DMS79 (cell line): ENCODE measurements at regions not wholly inside any gene's neighbourhood (a gene's known extent, or its start where the extent isn't known, plus 50 kb on each side); places are given as distances from the start of the nearest gene placed in this dataset.
"Not testable (repeated sequence)": the region's sequence is repeated elsewhere in the genome, so short reads cannot be mapped to it uniquely, and the experiment has no call there.

Experiments used
- DNase-seq: peaks from one replicate; lab custom pipeline; 2025; lab: John Stamatoyannopoulos, UW

DNA sequence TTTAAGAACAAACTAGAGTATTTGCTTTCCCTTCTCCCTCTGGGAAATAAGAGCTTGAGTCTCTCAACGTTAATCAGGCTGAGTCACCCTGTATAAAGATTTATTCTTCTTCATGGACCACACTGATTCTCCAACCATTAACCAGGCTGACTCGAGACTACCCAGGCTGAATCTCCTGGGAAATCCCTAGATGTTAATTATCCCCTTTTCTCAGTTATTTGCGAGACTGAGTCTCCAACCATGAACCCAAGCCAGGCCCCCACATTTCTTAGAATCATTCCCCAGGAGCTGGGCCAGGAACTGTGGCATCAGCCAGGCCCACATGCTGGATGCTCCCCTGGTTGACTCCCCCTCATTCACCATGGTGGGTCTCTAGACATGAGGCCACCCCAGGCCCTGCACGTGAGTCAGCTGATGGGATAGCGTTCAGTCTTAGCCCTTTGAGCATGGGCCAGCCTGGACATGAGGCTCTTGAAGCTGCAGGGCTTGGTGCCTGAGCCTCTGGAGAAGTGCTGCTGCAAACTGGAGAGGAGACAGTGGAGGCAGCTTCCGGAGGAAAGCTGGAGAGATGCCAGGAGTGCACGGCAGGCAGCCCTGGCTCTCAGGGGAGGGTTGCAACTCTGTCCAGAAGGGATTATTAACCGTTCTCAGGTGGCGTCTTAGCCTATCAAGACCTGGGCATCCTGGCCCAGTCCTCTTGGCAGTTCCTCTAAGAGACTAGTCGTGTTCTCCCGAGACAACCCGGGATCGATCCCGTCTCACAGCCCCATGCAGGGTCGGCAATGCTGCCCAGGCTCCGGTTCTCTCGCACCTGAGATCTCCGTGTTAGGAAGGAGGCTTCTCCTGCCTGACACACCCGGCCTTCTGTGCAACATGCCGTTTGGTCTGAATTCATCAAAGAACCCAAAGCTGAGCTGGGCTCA is 296.6 kb downstream of the ADGRD1 start:
- peak; percentile 15 for DNase-seq

GRCh38 chr12:131250951-131251315 is 297.2 kb downstream of the ADGRD1 start:
- DNase-seq = no peak

- DNase-seq = no peak
Observed at GRCh38 chr12:131251336-131252101, 297.8 kb downstream of the ADGRD1 start.

DNA sequence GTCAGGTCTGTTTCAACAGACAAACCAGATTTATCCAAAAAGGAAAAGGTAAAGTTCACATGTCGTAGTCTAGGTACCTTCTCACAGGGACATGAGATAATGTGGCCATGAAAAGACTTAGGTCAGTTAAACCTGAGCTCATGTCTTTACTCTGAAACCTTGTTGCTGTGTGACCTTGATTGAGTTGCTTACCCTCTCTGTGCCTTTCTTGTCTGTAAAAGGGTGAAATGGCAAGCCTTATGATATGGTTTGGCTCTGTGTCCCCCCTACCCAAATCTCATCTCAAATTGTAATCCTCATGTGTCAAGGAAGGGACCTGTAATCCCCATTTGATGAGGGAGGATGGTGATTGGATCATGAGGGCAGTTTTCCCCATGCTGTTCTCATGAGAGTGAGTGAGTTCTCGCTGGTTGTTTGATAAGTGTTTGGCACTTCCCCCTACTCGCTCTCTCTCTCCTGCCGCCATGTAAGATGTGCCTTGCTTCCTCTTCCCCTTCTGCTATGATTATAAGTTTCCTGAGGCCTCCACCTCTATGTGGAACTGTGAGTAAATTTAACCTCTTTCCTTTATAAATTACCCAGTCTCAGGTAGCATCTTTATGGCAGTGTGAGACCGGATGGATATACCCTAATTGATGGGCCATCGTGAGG is 299.8 kb downstream of the ADGRD1 start:
- DNase-seq = no peak

DNA sequence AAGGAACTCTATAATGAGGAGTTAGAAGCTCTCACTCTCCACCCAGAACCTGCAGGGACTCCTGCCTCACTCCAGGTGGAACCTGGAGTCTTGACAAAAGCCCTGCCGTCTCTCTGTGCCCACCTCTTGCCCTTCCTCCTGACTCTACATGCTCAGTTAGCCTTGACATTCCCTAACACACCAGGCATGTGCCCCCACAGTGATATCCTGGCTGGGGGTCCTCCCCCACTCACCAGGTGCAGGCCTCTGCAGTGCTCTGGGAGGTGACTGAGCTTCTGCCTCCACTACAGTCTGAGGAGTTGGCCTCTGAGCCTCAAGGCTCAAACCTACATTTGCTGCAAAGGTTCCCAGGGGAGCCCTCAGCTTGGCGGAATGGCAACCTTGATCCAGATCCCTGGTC is 300.7 kb downstream of the ADGRD1 start:
- no peak for DNase-seq

DNA sequence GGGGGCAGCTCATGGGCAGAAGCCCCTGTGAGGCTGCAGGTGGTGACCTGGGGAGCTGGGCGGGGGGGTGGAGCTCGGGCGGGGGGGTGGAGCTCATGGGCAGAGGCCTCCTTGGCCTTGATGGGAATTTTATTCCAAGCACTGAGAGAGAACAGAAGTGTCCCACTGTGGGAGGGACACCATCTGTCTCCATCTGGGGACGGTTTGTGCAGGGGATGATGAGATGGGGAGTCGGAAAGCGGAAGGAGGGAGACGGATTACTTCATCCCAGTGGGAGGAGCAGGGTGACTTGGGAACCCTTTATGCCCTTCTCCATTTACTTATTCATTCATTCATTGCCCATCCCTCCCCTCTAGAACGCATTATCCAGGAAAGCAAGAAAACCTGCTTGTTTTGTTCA is 304.7 kb downstream of the ADGRD1 start:
- no peak for DNase-seq

GRCh38 chr12:131260251-131260905 is 306.7 kb downstream of the ADGRD1 start:
- DNase-seq = no peak

GRCh38 chr12:131260954-131261353 is 307.2 kb downstream of the ADGRD1 start:
- DNase-seq = no peak

GRCh38 chr12:131261906-131262305 is 308.2 kb downstream of the ADGRD1 start:
- no peak for DNase-seq

DNA sequence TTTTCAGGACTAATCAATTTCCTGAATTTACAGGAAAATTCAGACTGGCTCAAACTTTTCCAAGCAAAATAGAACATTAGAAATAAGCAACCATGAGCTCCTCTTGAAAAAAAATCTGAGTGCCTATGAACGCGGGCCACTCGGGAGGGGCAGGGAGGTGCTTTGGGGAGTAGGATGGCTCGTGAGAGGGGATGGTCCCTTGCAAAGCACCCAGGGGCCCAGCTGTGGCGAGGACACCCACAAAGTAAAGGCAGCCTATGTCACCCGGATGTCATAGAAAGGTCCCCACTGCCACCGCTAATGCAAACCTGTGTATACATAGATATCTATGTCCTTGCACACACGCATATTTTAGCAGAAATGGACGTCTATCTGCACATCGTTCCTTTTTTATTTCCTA is 309.9 kb downstream of the ADGRD1 start:
- no peak for DNase-seq

- peak; percentile 3 for DNase-seq
Observed at GRCh38 chr12:131264635-131265034, 310.9 kb downstream of the ADGRD1 start.

DNA sequence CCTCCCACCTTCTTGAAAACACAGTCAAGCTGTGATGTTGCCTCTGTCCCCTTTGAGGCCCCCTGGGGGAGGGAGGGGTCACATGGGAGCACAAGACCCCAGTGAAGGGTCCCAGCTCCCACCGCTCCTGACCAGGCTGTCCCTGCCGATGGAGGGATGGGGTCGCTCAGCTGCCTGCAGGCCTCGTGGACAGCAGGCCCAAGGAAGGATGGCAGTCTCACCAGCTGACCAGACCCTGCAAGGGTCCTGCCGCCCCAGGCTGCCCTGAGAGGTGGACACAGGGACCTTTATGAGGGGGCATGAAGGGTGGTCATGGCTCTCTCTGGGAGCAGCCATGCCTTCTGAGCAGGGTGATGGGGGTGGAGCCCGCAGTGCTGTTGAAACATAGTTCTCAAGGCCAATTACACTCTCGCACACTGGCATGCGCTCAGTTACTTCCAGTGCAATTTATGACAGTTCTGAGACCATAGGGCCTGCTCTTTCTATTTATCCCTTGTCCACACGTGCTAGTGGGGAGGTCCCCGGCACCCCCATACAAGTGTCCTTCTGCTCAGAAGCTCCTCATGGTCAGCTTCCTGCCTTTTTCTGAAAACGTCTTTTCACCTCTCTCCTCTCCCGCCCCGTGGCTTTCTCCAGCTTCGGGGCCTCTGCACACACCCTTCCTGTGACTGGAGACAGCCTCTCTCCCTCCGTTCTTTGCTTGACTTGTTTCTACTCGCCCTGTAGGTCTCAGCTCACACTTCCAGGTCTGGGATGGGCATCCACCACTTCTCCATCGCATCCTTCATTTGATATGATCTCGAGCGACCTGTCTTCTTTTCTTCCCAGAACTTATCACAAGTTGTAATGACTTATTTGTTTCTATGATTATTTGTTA is 313.1 kb downstream of the ADGRD1 start:
- DNase-seq = no peak

DNA sequence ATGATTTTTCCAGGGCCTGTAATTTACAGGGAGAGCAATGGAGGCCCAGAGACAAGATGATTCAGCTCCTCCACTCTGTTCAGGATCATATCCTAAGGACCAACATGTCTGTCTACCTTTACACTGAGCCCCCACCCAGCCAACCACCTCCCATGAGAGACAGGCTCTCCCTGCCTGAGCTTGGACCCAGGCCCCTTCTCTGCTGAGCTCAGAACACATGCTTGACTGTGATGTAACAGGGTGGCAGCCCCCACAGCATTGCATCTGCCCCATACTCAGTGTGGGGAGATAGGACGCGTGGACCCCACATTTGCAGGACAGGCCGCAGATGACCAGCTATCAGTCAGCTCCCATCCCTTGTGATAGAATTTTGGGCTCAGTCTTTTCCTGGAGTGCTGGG is 313.9 kb downstream of the ADGRD1 start:
- no peak for DNase-seq

GRCh38 chr12:131268123-131268522 is 314.4 kb downstream of the ADGRD1 start:
- DNase-seq = peak; percentile 31

DNA sequence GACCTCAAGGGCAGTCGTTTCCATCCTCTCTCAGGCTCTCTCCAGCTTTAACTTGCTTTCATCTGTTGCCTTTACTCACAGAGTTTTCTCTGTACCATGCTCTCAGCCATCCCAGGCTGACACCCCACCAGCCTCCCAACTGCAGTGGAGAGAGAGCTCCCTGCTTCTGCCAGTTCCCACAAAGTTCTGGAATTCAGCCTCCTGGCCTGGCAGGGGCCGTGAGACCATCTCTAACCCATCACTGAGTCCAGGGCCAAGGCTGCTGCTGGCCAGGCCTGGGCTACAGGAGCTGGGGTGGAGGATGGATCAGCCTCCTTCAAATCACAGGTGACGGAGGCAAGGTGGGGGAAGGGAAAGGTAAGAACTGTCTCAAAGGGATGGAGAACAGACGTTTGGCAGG is 314.9 kb downstream of the ADGRD1 start:
- DNase-seq = not testable (repeated sequence)

DNA sequence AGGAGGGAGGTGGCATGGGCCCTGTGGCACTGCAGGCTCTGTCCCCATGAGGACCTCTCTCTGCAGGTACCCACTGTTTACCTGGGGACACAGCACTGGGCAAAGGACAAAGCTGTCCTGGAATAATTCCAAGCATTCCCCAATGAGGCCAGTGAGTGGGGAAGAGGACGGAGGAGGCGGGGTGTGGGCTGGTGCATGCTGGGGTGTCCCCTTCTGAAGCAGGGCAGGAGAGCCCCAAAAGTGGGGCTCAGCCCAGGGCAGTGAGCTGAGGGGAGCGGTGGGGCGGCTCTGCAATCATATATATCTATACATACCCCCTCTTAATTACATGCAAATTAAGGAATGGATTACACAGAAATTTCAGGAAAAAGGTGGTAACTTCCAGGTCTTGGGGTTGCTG is 315.8 kb downstream of the ADGRD1 start:
- DNase-seq = no peak

GRCh38 chr12:131269977-131270376 is 316.3 kb downstream of the ADGRD1 start:
- not testable (repeated sequence) for DNase-seq

DNA sequence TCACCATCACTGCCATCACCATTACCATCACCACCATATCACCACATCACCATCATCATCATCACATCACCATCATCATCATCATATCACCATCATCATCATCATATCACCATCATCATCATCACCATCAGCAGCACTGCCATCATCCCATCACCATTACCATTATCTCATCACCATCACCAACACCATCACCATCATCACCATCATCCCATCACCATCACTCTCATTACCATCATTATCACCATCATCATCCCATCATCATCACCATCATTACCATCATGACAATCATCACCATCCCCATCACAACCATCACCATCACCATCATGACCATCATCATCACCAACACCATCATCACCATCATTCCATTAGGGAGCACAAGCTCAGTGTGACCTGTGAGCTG is 318.0 kb downstream of the ADGRD1 start:
- no peak for DNase-seq

DNA sequence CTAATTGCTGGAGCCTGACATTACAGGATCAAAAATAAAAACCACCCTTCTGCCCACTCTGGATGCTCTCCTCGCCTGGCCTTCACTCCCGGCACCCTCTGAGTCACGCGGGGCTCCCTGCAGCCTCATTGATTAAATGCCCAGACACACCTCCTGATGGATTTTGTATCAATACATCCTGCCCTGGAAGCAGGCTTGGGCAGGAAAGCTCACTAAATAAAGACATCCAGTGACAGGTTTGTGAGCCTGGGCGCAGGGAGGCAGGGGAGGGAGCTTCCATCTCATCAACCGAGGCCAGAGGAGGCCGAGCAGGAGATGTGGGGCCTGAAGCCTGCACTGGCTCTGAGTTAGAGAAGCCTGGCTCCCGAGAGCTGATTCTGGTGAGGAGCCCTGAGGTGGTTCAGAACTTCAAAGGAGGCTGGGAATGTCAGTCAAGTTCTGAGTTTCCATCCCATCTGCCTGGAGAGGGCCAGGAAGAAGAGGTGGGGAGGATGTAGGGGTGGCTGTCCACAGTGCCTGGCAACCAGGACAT is 318.6 kb downstream of the ADGRD1 start:
- DNase-seq = not testable (repeated sequence)

GRCh38 chr12:131273291-131273845 is 319.7 kb downstream of the ADGRD1 start:
- DNase-seq = no peak

DNA sequence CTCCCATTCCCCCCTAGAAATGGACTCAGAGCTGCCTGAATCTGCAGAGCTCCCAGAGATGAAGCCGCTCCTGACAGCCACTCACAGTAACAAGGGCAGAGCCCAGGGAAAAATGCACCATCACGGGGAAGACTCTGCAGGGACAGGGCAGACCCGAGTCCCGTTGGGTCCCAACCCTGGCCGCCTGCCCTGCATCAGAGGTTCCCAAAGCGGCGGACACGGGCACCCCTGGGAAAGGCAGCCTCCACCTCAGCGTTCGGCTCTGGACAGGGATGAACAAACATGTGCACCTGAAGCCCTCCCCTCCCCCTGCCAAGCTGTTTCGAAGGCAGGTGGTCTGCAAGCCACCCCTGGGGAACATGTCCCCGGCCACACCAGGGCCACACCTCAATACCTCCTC is 320.4 kb downstream of the ADGRD1 start:
- no peak for DNase-seq
